ENCODE measurements at regions not wholly inside any gene's neighbourhood (a gene's known extent, or its start where the extent isn't known, plus 50 kb on each side); places are given as distances from the start of the nearest gene placed in this dataset.

- TF ChIP-seq CTCF (IDR thresholded peaks at IDR 0.05) = no peak
- no peak for TF ChIP-seq POLR2A (IDR thresholded peaks at IDR 0.05)
Measured at GRCh38 chr12:128121424-128121823, 145.5 kb upstream of the TMEM132C start.
